ENCODE measurements at regions not wholly inside any gene's neighbourhood (a gene's known extent, or its start where the extent isn't known, plus 50 kb on each side); places are given as distances from the start of the nearest gene placed in this dataset.

DNA sequence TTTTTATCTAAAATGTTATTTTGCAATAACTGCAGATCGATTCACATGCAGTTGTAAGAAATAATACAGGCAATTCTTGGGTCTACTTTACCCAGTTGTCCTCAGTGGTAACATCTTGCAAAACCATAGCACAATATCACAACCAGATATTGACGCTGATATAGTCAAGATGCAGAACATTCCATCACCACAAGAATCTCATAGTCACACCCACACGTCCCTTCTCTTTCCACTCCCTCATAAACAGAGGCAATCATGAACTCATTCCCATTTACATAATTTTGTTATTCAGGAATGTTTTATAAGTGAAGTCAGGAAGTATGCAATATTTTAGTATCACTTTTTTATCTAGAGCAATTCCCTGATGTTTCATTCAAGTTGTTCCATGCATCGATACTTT lies 797.5 kb upstream of the RAB6C start:
- TF ChIP-seq, protein P1, sequence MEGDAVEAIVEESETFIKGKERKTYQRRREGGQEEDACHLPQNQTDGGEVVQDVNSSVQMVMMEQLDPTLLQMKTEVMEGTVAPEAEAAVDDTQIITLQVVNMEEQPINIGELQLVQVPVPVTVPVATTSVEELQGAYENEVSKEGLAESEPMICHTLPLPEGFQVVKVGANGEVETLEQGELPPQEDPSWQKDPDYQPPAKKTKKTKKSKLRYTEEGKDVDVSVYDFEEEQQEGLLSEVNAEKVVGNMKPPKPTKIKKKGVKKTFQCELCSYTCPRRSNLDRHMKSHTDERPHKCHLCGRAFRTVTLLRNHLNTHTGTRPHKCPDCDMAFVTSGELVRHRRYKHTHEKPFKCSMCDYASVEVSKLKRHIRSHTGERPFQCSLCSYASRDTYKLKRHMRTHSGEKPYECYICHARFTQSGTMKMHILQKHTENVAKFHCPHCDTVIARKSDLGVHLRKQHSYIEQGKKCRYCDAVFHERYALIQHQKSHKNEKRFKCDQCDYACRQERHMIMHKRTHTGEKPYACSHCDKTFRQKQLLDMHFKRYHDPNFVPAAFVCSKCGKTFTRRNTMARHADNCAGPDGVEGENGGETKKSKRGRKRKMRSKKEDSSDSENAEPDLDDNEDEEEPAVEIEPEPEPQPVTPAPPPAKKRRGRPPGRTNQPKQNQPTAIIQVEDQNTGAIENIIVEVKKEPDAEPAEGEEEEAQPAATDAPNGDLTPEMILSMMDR (IDR thresholded peaks at IDR 0.05): no peak
- no peak for TF ChIP-seq POLR2A (IDR thresholded peaks at IDR 0.05)

Data from testis (tissue), 2 donors.